ENCODE measurements at regions not wholly inside any gene's neighbourhood (a gene's known extent, or its start where the extent isn't known, plus 50 kb on each side); places are given as distances from the start of the nearest gene placed in this dataset.
"Not testable (repeated sequence)": the region's sequence is repeated elsewhere in the genome, so short reads cannot be mapped to it uniquely, and the experiment has no call there.

- DNase-seq (ENCODE audit: low read depth) = no peak
Measured at GRCh38 chr9:110025551-110026170, 182.3 kb downstream of the C9orf152 start.

DNA sequence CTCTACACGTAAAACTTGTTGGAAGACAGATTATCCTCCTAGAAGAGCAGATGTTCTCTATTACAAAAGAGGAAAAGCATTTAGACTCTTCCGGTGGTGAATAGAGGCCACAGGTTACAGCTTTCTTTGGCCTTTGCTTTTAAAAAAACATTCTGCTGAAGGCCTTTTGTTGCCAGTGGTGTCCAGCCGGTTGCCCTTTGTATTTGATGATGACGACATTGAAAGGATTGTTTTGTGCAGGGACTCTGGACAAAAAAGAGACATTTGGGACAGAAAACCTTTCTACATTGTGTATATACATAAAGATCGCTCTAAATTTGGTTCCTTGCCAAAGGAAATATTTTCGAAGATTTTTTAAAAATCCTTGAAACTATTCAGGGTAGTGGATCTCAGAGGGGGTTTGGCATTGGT is 180.3 kb downstream of the C9orf152 start:
- DNase-seq (ENCODE audit: low read depth) = no peak

DNA sequence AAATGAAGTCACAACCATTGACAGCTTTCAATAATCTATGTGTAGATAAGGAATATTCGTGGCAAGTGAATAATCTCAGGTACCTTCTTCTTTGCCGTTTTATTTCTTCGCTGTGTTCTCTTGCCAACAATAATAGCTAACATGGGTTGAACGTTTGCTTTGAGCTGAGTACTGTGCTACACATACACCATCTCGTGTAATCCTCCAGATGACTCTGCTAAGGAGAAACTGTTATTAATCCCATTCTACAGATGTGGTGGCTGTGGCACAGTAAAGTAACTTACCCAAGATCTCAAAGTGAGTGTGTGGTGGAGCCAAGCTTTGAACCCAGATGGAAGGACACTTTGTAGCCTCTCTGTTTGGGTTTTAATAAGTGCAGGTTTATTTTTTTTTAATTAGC is 179.7 kb downstream of the C9orf152 start:
- no peak for DNase-seq (ENCODE audit: low read depth)

GRCh38 chr9:110028676-110029075 is 179.3 kb downstream of the C9orf152 start:
- no peak for DNase-seq (ENCODE audit: low read depth)

DNA sequence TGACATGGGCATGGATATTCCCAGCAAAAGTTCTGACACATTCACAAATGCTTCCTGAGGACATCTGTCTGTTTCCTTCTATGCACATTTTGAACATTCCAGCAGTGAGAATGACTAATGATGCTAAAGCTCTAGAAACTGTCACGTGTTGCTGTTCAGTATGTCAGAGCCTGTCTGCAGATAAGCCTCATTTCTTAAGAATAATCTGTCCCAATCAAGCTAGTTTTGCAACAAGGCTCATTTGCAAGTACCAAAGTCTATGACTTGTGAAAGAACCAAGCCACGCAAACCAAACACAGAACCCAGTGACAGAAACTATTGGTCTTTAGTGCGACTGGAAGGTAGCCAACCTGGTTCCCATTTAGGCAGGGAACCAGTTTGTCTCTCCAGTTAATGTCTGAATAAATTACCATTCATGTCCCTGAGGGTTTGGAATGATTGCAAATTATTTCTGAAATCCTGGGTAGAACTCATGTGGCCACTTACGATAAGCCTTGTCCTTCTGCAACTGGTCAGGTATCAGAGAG is 178.5 kb downstream of the C9orf152 start:
- DNase-seq (ENCODE audit: low read depth) = no peak

- no peak for DNase-seq (ENCODE audit: low read depth)
Measured at GRCh38 chr9:110029956-110030480, 177.9 kb downstream of the C9orf152 start.

DNA sequence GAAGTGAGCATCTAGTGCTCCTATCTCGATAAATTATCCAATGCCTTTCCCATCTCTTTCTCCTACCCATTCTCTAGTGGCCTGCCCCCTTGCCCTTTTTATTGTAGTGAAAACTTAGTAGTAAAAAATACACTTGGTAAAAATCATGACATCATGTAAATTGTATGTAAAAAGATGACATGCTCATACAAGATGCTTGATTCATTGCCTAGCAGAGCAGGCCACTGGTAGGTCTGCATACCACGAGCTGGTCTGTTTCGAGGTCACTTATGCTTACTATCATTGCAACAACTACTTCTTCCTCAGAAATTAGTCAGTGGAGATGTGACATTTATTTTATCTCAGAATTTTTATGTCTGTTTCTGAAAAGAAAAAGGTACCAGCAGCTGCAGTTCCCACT is 177.3 kb downstream of the C9orf152 start:
- no peak for DNase-seq (ENCODE audit: low read depth)

GRCh38 chr9:110031511-110032173 is 176.3 kb downstream of the C9orf152 start:
- DNase-seq (ENCODE audit: low read depth) = no peak

GRCh38 chr9:110032532-110032931 is 175.4 kb downstream of the C9orf152 start:
- DNase-seq (ENCODE audit: low read depth) = not testable (repeated sequence)

GRCh38 chr9:110033869-110034268 is 174.1 kb downstream of the C9orf152 start:
- DNase-seq (ENCODE audit: low read depth) = no peak

DNA sequence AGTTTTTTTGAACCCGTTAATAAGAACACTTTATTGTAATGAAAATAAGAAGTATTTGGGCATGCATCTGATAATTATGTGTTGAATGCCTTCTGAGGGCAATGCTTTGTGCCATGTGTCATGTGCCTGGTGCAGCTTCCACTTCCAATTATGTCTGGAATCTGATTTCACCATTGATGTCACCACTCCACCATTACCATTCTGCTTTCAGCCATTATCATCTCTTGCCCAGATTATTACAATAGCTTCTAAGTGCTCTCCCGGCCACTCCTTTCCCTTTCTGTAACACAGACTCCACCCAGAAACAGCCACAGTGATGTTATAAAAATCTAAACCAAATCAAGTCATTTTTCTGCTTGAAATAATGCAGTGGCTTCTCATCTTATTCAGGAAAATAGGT is 171.7 kb downstream of the C9orf152 start:
- no peak for DNase-seq (ENCODE audit: low read depth)

DNA sequence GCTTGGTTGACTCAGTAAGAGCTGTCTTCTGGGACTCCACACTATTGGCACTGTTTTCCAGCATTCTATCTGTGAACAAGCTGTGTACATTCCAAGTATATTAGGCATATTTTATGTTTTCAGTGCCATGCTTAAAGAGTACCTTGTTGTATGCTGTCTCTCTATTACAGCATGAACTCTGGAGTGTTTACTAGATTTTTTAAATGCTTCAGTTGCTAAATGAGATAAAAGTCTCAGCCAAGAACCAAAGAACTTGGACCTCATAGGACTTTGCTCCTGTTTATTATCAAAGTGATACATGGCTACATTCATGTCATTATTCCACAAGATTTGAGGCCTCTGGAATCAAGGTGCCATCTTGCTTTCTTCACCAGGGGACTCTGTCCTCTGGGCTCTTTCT is 167.2 kb downstream of the C9orf152 start:
- DNase-seq (ENCODE audit: low read depth) = no peak

DNA sequence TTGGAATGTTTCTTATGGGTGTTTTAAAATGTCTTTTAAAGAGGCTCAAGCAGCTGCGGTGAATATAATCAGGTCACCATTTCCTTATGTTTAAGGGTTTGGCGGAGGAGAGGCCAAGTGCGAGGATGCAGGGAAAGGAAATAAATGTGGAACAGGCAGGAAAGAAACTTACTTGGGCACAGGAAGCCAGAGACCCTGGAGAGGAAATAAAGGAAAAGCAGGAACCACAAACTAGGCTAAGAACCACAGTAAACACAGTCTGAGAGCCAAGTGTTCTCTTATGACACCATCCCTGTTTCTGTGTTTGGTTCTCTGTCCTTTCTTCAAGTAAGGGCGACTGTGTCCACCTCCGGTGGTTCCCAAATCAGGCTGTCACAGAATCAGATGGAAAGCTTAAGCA is 166.5 kb downstream of the C9orf152 start:
- no peak for DNase-seq (ENCODE audit: low read depth)

DNA sequence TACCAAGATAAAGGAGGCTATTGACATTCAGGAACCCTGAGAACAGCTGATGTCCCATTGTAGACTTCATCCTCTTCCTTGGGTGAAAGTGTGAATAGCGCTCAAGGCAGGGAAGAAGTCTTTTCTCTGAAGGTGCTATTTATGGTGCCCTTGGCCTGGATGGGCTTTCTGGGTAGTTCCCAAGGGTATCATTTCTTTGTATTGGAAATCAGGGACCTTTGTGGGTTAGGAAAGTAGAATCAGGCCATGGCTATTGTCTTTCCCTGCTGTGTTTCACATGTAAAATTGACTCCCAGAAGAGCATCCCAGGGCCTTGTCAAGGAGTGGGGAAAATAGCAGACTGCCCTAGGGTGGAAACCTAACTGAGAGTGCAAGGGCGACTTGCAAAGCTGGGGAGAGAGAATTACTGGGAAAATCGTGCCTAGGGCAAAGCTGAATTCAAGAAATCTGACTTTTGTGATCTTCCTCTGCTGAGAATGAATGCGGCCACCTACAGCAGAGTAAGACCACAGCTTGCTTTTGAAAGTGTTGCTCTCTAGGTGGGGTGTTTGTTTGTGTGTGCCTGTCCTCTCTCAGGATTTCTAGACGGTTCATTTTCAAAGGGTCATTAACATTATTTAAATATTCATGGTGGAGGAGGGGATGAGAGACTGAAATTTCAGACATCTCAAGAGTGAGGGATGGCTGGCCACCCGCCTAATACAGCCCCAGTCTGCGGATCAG is 160.6 kb downstream of the C9orf152 start:
- DNase-seq (ENCODE audit: low read depth) = no peak

GRCh38 chr9:110047955-110048402 is 160.0 kb downstream of the C9orf152 start:
- no peak for DNase-seq (ENCODE audit: low read depth)

DNA sequence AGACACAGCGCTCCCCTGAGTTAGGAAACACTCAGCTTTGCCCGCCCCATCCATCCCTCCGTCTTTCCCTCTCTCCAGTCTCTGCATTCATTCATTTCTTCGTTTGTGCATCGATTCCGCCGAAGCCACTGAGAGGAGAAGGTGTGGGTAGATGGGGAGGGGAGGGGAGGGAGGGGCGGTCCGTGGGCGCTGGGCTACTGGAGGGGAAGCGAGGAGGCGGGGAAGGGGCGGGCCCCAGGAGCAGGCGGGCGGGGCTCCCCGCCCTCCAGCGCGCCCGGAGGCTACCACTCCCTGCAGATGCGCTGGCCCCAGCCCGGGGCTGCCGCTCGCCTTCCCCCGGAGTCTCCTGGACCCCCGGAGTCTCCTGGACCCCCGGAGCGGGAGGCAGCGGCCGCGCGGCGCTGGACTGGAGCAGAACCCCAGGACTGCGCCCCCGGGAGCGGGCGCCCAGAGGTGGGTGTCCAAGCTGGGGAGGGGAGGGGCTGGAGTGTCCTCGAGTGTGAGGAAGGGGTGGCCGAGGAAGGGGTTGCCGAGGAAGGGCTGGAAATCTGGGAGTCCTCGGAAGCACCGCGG is 159.5 kb downstream of the C9orf152 start:
- DNase-seq (ENCODE audit: low read depth) = peak; percentile 79

DNA sequence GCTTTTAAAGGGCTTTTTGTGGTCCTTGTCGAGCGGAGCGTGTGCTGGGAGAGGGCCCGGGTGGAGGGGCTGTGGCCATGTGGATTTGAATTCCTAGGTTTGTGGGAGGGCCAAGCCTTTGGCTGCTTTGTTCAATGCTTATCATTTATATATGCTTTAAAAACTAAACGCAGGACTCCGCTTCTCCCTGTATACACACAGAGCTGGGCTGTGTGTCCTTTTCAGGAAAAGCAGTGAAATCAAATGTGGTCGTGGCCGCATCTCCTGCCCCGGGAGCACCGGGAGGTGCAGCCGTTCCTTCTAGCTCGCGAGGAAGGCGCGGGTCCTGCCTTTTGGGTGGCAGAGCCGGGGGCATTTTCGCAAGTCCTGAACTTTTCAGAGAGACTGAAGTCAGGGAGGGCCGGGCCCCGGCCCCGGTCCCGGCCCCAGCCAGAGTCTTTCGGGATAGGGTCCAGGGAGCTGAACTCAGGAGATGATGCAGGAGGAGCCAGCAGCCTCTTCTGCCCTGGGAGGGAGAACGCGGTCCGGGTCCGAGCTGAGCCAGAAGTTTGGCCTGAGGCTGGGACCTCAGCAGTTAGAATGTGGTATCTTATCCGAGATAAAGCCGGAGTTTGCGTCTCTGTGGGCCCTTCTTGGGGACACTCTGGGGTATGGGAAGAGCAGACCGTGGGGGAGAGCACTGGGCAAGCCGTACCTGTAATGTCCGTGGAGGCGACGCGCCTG is 158.8 kb downstream of the C9orf152 start:
- DNase-seq (ENCODE audit: low read depth) = no peak

DNA sequence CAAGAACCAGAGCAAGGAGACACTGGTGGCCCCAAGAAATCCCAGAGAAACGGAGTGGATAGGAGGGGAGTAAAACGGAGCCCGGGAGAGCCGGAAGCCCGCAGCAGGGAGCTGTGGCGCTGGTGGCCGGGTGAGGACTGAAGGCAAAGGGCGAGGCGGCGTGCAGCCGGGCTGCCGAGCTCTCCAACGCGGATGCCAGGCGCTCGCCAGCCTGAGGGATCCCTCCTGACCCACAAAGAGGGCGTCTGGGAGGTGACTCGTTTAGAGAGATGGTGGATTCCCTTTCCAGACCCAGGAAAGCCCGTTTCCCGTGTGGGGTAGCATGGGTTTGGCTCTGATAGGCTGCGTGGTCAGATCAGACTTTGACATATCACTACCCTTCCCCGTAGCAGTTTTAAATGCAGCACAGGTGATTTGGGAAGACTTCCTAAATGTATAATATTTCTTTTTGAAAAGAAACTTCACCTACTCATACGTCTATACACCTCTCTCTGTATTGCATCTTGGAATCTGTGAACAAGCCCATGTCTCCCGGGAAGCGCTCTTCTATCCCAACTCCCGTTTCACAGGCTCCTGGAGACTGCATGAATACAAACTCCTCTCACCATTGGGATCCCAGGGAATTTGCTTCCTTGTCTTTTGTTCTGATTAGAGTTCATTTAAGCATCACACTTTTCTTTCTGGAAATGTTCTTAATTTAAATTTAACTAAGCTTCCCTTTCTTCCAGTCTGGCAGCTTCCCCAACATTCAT is 158.1 kb downstream of the C9orf152 start:
- DNase-seq (ENCODE audit: low read depth) = no peak

GRCh38 chr9:110050925-110051355 is 157.0 kb downstream of the C9orf152 start:
- no peak for DNase-seq (ENCODE audit: low read depth)

- DNase-seq (ENCODE audit: low read depth) = no peak
Measured at GRCh38 chr9:110056062-110056461, 151.9 kb downstream of the C9orf152 start.
